ENCODE measurements at regions not wholly inside any gene's neighbourhood (a gene's known extent, or its start where the extent isn't known, plus 50 kb on each side); places are given as distances from the start of the nearest gene placed in this dataset.

GRCh38 chr2:82233806-82234205 lies 1929.3 kb upstream of the LRRTM1 start:
- TF ChIP-seq CTCF (IDR thresholded peaks at IDR 0.05; ENCODE audit: low read length) (no peak), EZH2 (optimal IDR thresholded peaks at IDR 0.05; ENCODE audit: low read depth, low read length) (no peak)
